SH-SY5Y (cell line): ENCODE measurements at regions not wholly inside any gene's neighbourhood (a gene's known extent, or its start where the extent isn't known, plus 50 kb on each side); places are given as distances from the start of the nearest gene placed in this dataset.

Experiments
- GATA2 ChIP-seq: IDR thresholded peaks from 2 replicates; pipeline ENCODE4 v1.6.1; 2011; ENCODE audit warnings: mild to moderate bottlenecking, low read depth, low read length
- GATA3 ChIP-seq: IDR thresholded peaks from 2 replicates; pipeline ENCODE4 v1.6.1; 2011; ENCODE audit warnings: low read depth, mild to moderate bottlenecking, low read length, moderate library complexity

GRCh38 chr17:74088934-74089329, 114.5 kb upstream of the RPL38 start:
- TF ChIP-seq GATA2 = no peak
- no peak for TF ChIP-seq GATA3
